ENCODE measurements at regions not wholly inside any gene's neighbourhood (a gene's known extent, or its start where the extent isn't known, plus 50 kb on each side); places are given as distances from the start of the nearest gene placed in this dataset.

DNA sequence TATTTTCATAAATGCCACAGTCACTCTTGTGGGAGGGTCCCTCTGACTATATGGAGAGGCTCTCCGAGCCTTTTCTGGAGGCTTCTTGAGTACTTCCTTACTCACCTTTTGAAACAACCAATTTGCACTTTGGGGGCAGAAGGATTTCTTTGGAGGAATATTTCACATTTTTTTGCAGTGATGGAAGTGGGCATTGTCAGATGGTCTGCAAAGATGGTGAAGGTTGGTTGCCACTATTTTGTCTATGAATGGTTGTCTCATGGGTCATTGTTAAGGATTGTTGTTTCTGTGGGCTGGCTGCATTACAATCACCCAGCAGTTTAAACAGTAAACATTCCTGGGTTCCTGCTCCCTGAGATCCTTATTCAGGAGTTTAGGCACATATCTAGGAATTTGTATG is 388.2 kb downstream of the TMEM135 start:
- no peak overlapping the region for H3K27ac ChIP-seq (ENCODE audit: insufficient read length, low read depth, low read length)
- H3K79me2 ChIP-seq (ENCODE audit: insufficient read depth, low read length) = no peaks in the 10 kb centered on the region
- no peak overlapping the region for H4K91ac ChIP-seq (ENCODE audit: insufficient read length, low read depth, low read length)
- H3K4me3 Mint-ChIP-seq = no peak overlapping the region
- no peak for DNase-seq
- no peak overlapping the region for H2AK5ac ChIP-seq (ENCODE audit: insufficient read length, low read length)
- no peak overlapping the region for H2BK120ac ChIP-seq (ENCODE audit: low read depth, low read length, poor library complexity, severe bottlenecking)
- no peak overlapping the region for H3K9ac ChIP-seq (ENCODE audit: extremely low read depth, insufficient read length, low read length)
- no peak overlapping the region for H4K5ac ChIP-seq (ENCODE audit: insufficient read length, low read depth, low read length)
- H3K4ac ChIP-seq (ENCODE audit: low read depth, low read length) = no peak overlapping the region
- no peak overlapping the region for H2BK15ac ChIP-seq (ENCODE audit: low read depth, low read length)
- no peak overlapping the region for H3K4me2 ChIP-seq (ENCODE audit: insufficient read depth, insufficient read length, low read length)
- H3K4me1 Mint-ChIP-seq = peaks cover 12 to 21% of the 10 kb centered on the region in 2 experiments
- no peak overlapping the region for H2BK12ac ChIP-seq (ENCODE audit: insufficient read length, low read depth, low read length)
- no peak overlapping the region for H3K56ac ChIP-seq (ENCODE audit: insufficient read length, low read depth, low read length)
- H2BK5ac ChIP-seq (ENCODE audit: insufficient read length, low read length) = no peak overlapping the region
- no peaks in the 10 kb centered on the region for H3K9me3 ChIP-seq (ENCODE audit: control insufficient read depth, low read depth, low read length)
- no CpG with 5 or more reads among the region's 1 CpG for WGBS (ENCODE audit: extremely low coverage, insufficient read length, low lambda C conversion rate)
- H4K20me1 ChIP-seq (ENCODE audit: control insufficient read depth, insufficient read depth, insufficient read length) = no peaks in the 10 kb centered on the region
- no peaks in the 10 kb centered on the region for H3K23me2 ChIP-seq (ENCODE audit: insufficient read length, low read depth, low read length, poor library complexity, severe bottlenecking)
- no peaks in the 10 kb centered on the region for H3K27me3 Mint-ChIP-seq (ENCODE audit: low read depth)
- H2BK20ac ChIP-seq (ENCODE audit: low read depth, low read length, poor library complexity, severe bottlenecking) = no peak overlapping the region
- no peak overlapping the region for H2AFZ ChIP-seq (ENCODE audit: low read length)
- no peak overlapping the region for H3K18ac ChIP-seq (ENCODE audit: insufficient read length, low read depth, low read length)
- peaks cover 5% of the 10 kb centered on the region; the same call in 1 of the 2 replicates for H3K4me1 ChIP-seq (ENCODE audit: insufficient read depth, low read length)
- no peak overlapping the region for H4K8ac ChIP-seq (replicated peaks; ENCODE audit: insufficient read length, low read depth, low read length)
- H3K14ac ChIP-seq (ENCODE audit: insufficient read depth, low read length) = no peak overlapping the region
- H3K79me1 ChIP-seq (ENCODE audit: insufficient read depth, low read depth, low read length, poor library complexity, severe bottlenecking) = no peaks in the 10 kb centered on the region
- no peaks in the 10 kb centered on the region for H3K27me3 ChIP-seq (ENCODE audit: insufficient read depth, low read length)
- H3T11ph ChIP-seq (ENCODE audit: low read length) = no peak overlapping the region
- TF ChIP-seq, protein P1, sequence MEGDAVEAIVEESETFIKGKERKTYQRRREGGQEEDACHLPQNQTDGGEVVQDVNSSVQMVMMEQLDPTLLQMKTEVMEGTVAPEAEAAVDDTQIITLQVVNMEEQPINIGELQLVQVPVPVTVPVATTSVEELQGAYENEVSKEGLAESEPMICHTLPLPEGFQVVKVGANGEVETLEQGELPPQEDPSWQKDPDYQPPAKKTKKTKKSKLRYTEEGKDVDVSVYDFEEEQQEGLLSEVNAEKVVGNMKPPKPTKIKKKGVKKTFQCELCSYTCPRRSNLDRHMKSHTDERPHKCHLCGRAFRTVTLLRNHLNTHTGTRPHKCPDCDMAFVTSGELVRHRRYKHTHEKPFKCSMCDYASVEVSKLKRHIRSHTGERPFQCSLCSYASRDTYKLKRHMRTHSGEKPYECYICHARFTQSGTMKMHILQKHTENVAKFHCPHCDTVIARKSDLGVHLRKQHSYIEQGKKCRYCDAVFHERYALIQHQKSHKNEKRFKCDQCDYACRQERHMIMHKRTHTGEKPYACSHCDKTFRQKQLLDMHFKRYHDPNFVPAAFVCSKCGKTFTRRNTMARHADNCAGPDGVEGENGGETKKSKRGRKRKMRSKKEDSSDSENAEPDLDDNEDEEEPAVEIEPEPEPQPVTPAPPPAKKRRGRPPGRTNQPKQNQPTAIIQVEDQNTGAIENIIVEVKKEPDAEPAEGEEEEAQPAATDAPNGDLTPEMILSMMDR (conservative IDR thresholded peaks at IDR 0.05) = no peak
- H3K27ac Mint-ChIP-seq = no peak overlapping the region; a peak in 1 of 7 replicates
- H3K23ac ChIP-seq (ENCODE audit: insufficient read length, low read depth, low read length) = no peak overlapping the region
- peaks cover 0 to 3% of the 10 kb centered on the region in 2 experiments; a peak in 1 of 5 replicates for H3K9me3 Mint-ChIP-seq
- 0 out of 7 replicates have a peak, but pooled peaks cover 0 to 4% (median 0%) of the 10 kb centered on the region in 3 experiments for H3K36me3 Mint-ChIP-seq (ENCODE audit: insufficient read depth in 1 of 3, low read depth in 3 of 3)

Measured in H9 (cell line).